GM18499 (cell line): ENCODE measurements at regions not wholly inside any gene's neighbourhood (a gene's known extent, or its start where the extent isn't known, plus 50 kb on each side); places are given as distances from the start of the nearest gene placed in this dataset.

Experiments used
- ATAC-seq: cut with Tn5 transposase; IDR thresholded peaks from one replicate; pipeline ENCODE4 v1.9.1; 2021; ENCODE audit warnings: moderate number of reproducible peaks; ENCODE audit not compliant: insufficient read depth, unreplicated experiment

GRCh38 chr15:62805502-62805901, 237.0 kb upstream of the TPM1 start:
- no peak for ATAC-seq

- no peak for ATAC-seq
Observed at GRCh38 chr15:62807539-62808130, 234.9 kb upstream of the TPM1 start.

- ATAC-seq, result no peak
Observed at GRCh38 chr15:62809115-62809967, 233.2 kb upstream of the TPM1 start.

GRCh38 chr15:62809968-62810260, 232.6 kb upstream of the TPM1 start:
- no peak for ATAC-seq

- no peak for ATAC-seq
Observed at GRCh38 chr15:62812515-62812835, 230.1 kb upstream of the TPM1 start.

GRCh38 chr15:62816342-62817069, 226.0 kb upstream of the TPM1 start:
- no peak for ATAC-seq

GRCh38 chr15:62818691-62819090, 223.9 kb upstream of the TPM1 start:
- ATAC-seq, result no peak

- ATAC-seq, result no peak
Observed at GRCh38 chr15:62821384-62822131, 221.0 kb upstream of the TPM1 start.

GRCh38 chr15:62822228-62822627, 220.3 kb upstream of the TPM1 start:
- ATAC-seq, result no peak

- no peak for ATAC-seq
Observed at GRCh38 chr15:62823561-62823960, 219.0 kb upstream of the TPM1 start.

- no peak for ATAC-seq
Observed at GRCh38 chr15:62824111-62825015, 218.2 kb upstream of the TPM1 start.

GRCh38 chr15:62825191-62825590, 217.4 kb upstream of the TPM1 start:
- ATAC-seq, result no peak

- ATAC-seq, result no peak
Observed at GRCh38 chr15:62826561-62826960, 216.0 kb upstream of the TPM1 start.

- no peak for ATAC-seq
Observed at GRCh38 chr15:62828364-62828763, 214.2 kb upstream of the TPM1 start.

GRCh38 chr15:62832231-62832630, 210.3 kb upstream of the TPM1 start:
- ATAC-seq, result no peak

GRCh38 chr15:62833646-62834045, 208.9 kb upstream of the TPM1 start:
- no peak for ATAC-seq

GRCh38 chr15:62834686-62835329, 207.7 kb upstream of the TPM1 start:
- no peak for ATAC-seq

GRCh38 chr15:62835351-62835750, 207.2 kb upstream of the TPM1 start:
- no peak for ATAC-seq

GRCh38 chr15:62835762-62836161, 206.8 kb upstream of the TPM1 start:
- ATAC-seq, result no peak
